PC-3 (cell line): ENCODE measurements at regions not wholly inside any gene's neighbourhood (a gene's known extent, or its start where the extent isn't known, plus 50 kb on each side); places are given as distances from the start of the nearest gene placed in this dataset.

Source experiments
- ATAC-seq: fragments of 200-7000 bp; cut with Tn5 transposase; 2 replicates; pipeline ENCODE4 v1.9.1; 2020; ENCODE audit warnings: mild to moderate bottlenecking, moderate library complexity
- BruUV-seq: library from RNA; stranded (reverse); fragments of 400-500 nt; replicated peaks from 2 replicates; lab custom pipeline; 2021; lab: Mats Ljungman, UMichigan
- CTCF ChIA-PET: fragments of 300-600 bp; sonication (Branson Sonifier 250); formaldehyde crosslinking; loops from one replicate; lab custom pipeline; 2022; ENCODE audit warnings: antibody characterized with exemption; lab: Charles Lee
- POLR2A ChIA-PET: fragments of 300-600 bp; sonication (Branson Sonifier 250); formaldehyde crosslinking; loops from one replicate; lab custom pipeline; 2022; ENCODE audit warnings: antibody characterized with exemption; ENCODE audit not compliant: unreplicated experiment; lab: Charles Lee
- DNase-seq: peaks from one replicate; pipeline ENCODE4 v3.0.0-alpha.2; 2015
- H2AFZ ChIP-seq: fragments of 300-600 bp; sonication (generic); 2 replicates; pipeline ENCODE4 v1.6.0; 2016; ENCODE audit warnings: antibody characterized with exemption, low read length
- H3F3A ChIP-seq: fragments of 300-600 bp; sonication (generic); one replicate; pipeline ENCODE4 v1.6.0; 2017; ENCODE audit warnings: antibody characterized with exemption, low read length, control low read depth, mild to moderate bottlenecking; ENCODE audit not compliant: unreplicated experiment
- H3K27ac ChIP-seq: fragments of 300-600 bp; sonication (generic); 2 replicates; pipeline ENCODE4 v1.5.1; 2016; ENCODE audit warnings: mild to moderate bottlenecking, low read length
- H3K27me3 ChIP-seq: fragments of 300-600 bp; sonication (generic); 2 replicates; pipeline ENCODE4 v1.6.1; 2016; ENCODE audit warnings: low read length, mixed read lengths
- H3K36me3 ChIP-seq: fragments of 300-600 bp; sonication (generic); 2 replicates; pipeline ENCODE4 v1.6.1; 2016; ENCODE audit warnings: low read depth, mixed run types, low read length, mixed read lengths
- H3K4me1 ChIP-seq: fragments of 300-600 bp; sonication (generic); 2 replicates; pipeline ENCODE4 v1.5.1; 2016; ENCODE audit warnings: low read length; ENCODE audit not compliant: insufficient read depth
- H3K4me2 ChIP-seq: fragments of 300-600 bp; sonication (generic); 2 replicates; pipeline ENCODE4 v1.6.0; 2016; ENCODE audit warnings: low read length
- H3K4me3 ChIP-seq: fragments of 300-600 bp; sonication (generic); 2 replicates; pipeline ENCODE4 v1.5.1; 2016; ENCODE audit warnings: mild to moderate bottlenecking, low read length, mixed read lengths
- H3K79me2 ChIP-seq: fragments of 300-600 bp; sonication (generic); 2 replicates; pipeline ENCODE4 v1.6.1; 2017; ENCODE audit warnings: low read length, mixed read lengths
- H3K9ac ChIP-seq: fragments of 300-600 bp; sonication (generic); 2 replicates; pipeline ENCODE4 v1.6.0; 2016; ENCODE audit warnings: mild to moderate bottlenecking, low read length
- H3K9me2 ChIP-seq: fragments of 300-600 bp; sonication (generic); replicated peaks from 2 replicates; pipeline ENCODE4 v1.6.1; 2016; ENCODE audit warnings: mixed run types, low read length, mixed read lengths
- H3K9me3 ChIP-seq: fragments of 300-600 bp; sonication (generic); 2 replicates; pipeline ENCODE4 v1.6.1; 2016; ENCODE audit warnings: low read length, mixed read lengths
- H4K20me1 ChIP-seq: fragments of 300-600 bp; sonication (generic); 2 replicates; pipeline ENCODE4 v1.6.1; 2016; ENCODE audit warnings: low read length, mixed read lengths
- CTCF ChIP-seq: fragments of 300-600 bp; sonication (generic); conservative IDR thresholded peaks from 2 replicates; pipeline ENCODE4 v1.5.1; 2017; ENCODE audit warnings: antibody characterized with exemption, low read depth, mild to moderate bottlenecking, low read length
- EZH2 ChIP-seq: fragments of 300-600 bp; sonication (generic); IDR thresholded peaks from one replicate; pipeline ENCODE4 v1.6.1; 2017; ENCODE audit warnings: antibody characterized with exemption, mild to moderate bottlenecking, low read length; ENCODE audit not compliant: unreplicated experiment
- EZH2phosphoT487 ChIP-seq: fragments of 300-600 bp; sonication (generic); IDR thresholded peaks from 2 replicates; pipeline ENCODE4 v1.6.1; 2018; ENCODE audit warnings: mild to moderate bottlenecking, antibody characterized with exemption, low read length, borderline replicate concordance
- intact Hi-C: fragments of 100-400 bp; cut with micrococcal nuclease; formaldehyde crosslinking; loops from 2 replicates; pipeline ENCODE4 v1.9.0; 2023

- Histone ChIP-seq H4K20me1 (no peaks in the 10 kb centered on the region), H3K4me3 (no peak overlapping the region), H3K79me2 (no peaks in the 10 kb centered on the region), H2AFZ (no peak overlapping the region), H3K4me2 (no peak overlapping the region), H3K9ac (no peak overlapping the region), H3K27ac (no peak overlapping the region), H3K9me3 (no peaks in the 10 kb centered on the region), H3F3A (no peaks in the 10 kb centered on the region), H3K27me3 (no peaks in the 10 kb centered on the region), H3K36me3 (no peaks in the 10 kb centered on the region), H3K4me1 (peaks cover 16% of the 10 kb centered on the region), H3K9me2 (no peaks in the 10 kb centered on the region)
- no peak for DNase-seq
- ChIA-PET POLR2A (no interaction called here), CTCF (no interaction called here)
- TF ChIP-seq CTCF (no peak), EZH2 (no peak), EZH2phosphoT487 (no peak)
- ATAC-seq = no peak
- no TSS peak for BruUV-seq
- intact Hi-C loops = no loop called here
Observed at GRCh38 chr2:118689033-118689432, 158.4 kb downstream of the EN1 start.

GRCh38 chr2:118687698-118688097, 159.8 kb downstream of the EN1 start:
- ChIA-PET CTCF (no interaction called here), POLR2A (no interaction called here)
- H3K4me2 ChIP-seq = no peak overlapping the region
- BruUV-seq = no TSS peak
- H3K9me3 ChIP-seq = no peaks in the 10 kb centered on the region
- no peak overlapping the region for H3K9ac ChIP-seq
- no peak overlapping the region for H2AFZ ChIP-seq
- H4K20me1 ChIP-seq = no peaks in the 10 kb centered on the region
- ATAC-seq = no peak
- H3K27ac ChIP-seq = no peak overlapping the region
- H3K4me3 ChIP-seq = no peak overlapping the region
- no peak for TF ChIP-seq EZH2phosphoT487
- TF ChIP-seq EZH2 = no peak
- no peak for TF ChIP-seq CTCF
- no peak for DNase-seq
- H3K9me2 ChIP-seq = no peaks in the 10 kb centered on the region
- intact Hi-C loops = no loop called here
- H3K36me3 ChIP-seq = no peaks in the 10 kb centered on the region
- H3F3A ChIP-seq = no peaks in the 10 kb centered on the region
- H3K4me1 ChIP-seq = peaks cover 16% of the 10 kb centered on the region
- H3K27me3 ChIP-seq = no peaks in the 10 kb centered on the region
- no peaks in the 10 kb centered on the region for H3K79me2 ChIP-seq

- DNase-seq = no peak
- Histone ChIP-seq H3F3A (no peaks in the 10 kb centered on the region), H3K79me2 (no peaks in the 10 kb centered on the region), H3K36me3 (no peaks in the 10 kb centered on the region), H3K4me3 (no peak overlapping the region), H3K27me3 (no peaks in the 10 kb centered on the region), H3K9me3 (no peaks in the 10 kb centered on the region), H3K9ac (no peak overlapping the region), H3K4me1 (peaks cover 16% of the 10 kb centered on the region), H4K20me1 (no peaks in the 10 kb centered on the region), H2AFZ (no peak overlapping the region), H3K4me2 (no peak overlapping the region), H3K27ac (no peak overlapping the region), H3K9me2 (no peaks in the 10 kb centered on the region)
- CTCF ChIA-PET = no interaction called here
- POLR2A ChIA-PET = no interaction called here
- intact Hi-C loops = no loop called here
- TF ChIP-seq CTCF (no peak), EZH2 (no peak), EZH2phosphoT487 (no peak)
- ATAC-seq = no peak
- BruUV-seq = no TSS peak
Observed at GRCh38 chr2:118687192-118687591, 160.3 kb downstream of the EN1 start.
